Suprapubic skin (tissue), 4 donors: ENCODE measurements at regions not wholly inside any gene's neighbourhood (a gene's known extent, or its start where the extent isn't known, plus 50 kb on each side); places are given as distances from the start of the nearest gene placed in this dataset.

ENCODE experiments used
- CTCF ChIP-seq, 2 donors: fragments of 200-600 bp in 1 of 2; fragments of 450-650 bp in 1 of 2; sonication (generic) in 1 of 2; IDR thresholded peaks; one replicate each; pipeline ENCODE4 v1.5.1; 2016 to 2019; ENCODE audit warnings: antibody characterized with exemption in 2 of 2, mild to moderate bottlenecking in 1 of 2, moderate library complexity in 1 of 2
- POLR2A ChIP-seq, 2 donors: fragments of 450-650 bp; IDR thresholded peaks; one replicate each; pipeline ENCODE4 v1.6.1; 2017; ENCODE audit warnings: antibody characterized with exemption in 2 of 2, mild to moderate bottlenecking in 2 of 2, moderate library complexity in 2 of 2
- POLR2AphosphoS5 ChIP-seq, 3 donors: sonication (generic); formaldehyde crosslinking; IDR thresholded peaks; one replicate each; pipeline ENCODE4 v1.6.1; 2017; ENCODE audit warnings: antibody characterized with exemption in 3 of 3

DNA sequence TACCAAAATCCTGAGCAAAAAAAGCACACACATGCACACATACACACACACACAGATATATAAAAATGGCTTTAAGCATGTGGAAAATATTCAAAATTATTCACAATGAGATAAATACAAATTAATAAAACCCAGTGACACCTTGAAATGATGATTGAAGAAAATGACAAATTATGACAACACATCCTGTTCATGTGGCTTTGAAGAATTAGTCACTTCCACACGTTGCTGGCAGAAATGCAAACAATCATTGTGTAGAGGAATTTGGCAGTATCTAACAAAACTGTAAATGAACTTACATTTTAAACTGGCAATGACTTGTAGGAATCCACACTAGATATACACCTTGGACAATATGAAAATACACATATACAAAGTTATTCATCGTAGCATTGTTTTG is 95.8 kb upstream of the RGPD4 start:
- TF ChIP-seq POLR2AphosphoS5 (IDR thresholded peaks at IDR 0.05) (no peak), CTCF (IDR thresholded peaks at IDR 0.05) (no peak), POLR2A (IDR thresholded peaks at IDR 0.05) (no peak)
